ENCODE measurements at regions not wholly inside any gene's neighbourhood (a gene's known extent, or its start where the extent isn't known, plus 50 kb on each side); places are given as distances from the start of the nearest gene placed in this dataset.

DNA sequence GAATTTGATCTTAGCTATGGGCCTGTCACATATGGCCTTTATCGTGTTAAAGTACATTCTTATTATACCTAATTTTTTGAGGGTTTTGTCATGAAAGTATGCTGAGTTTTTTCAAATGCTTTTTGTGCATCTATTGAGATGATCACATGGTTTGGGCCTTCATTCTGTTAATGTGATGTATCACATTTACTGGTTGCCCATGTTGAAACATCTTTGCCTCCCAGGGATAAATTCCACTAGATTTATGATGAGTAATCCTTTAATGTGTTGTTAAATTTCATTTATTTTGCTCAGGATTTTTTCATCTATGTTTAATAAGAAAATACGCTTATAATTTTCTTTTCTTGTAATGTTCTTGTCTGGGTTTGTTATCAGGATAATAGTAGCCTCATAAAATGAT, 442.0 kb downstream of the MDFIC start:
- Histone ChIP-seq H3K4me3 (ENCODE audit: low read depth, low read length, poor library complexity, severe bottlenecking) (no peak overlapping the region), H3K9me3 (ENCODE audit: low read depth, low read length, poor library complexity, severe bottlenecking) (no peaks in the 10 kb centered on the region), H3K27me3 (replicated peaks; ENCODE audit: insufficient read depth, low read depth, low read length, poor library complexity) (no peaks in the 10 kb centered on the region), H3K27ac (ENCODE audit: low read depth, low read length, poor library complexity, severe bottlenecking) (no peak overlapping the region), H3K4me1 (ENCODE audit: insufficient read depth, low read length, poor library complexity, severe bottlenecking) (no peaks in the 10 kb centered on the region), H3K36me3 (ENCODE audit: insufficient read depth, low read length, poor library complexity, severe bottlenecking) (no peaks in the 10 kb centered on the region)
- CTCF ChIA-PET: no interaction called here
- TF ChIP-seq, protein P1, sequence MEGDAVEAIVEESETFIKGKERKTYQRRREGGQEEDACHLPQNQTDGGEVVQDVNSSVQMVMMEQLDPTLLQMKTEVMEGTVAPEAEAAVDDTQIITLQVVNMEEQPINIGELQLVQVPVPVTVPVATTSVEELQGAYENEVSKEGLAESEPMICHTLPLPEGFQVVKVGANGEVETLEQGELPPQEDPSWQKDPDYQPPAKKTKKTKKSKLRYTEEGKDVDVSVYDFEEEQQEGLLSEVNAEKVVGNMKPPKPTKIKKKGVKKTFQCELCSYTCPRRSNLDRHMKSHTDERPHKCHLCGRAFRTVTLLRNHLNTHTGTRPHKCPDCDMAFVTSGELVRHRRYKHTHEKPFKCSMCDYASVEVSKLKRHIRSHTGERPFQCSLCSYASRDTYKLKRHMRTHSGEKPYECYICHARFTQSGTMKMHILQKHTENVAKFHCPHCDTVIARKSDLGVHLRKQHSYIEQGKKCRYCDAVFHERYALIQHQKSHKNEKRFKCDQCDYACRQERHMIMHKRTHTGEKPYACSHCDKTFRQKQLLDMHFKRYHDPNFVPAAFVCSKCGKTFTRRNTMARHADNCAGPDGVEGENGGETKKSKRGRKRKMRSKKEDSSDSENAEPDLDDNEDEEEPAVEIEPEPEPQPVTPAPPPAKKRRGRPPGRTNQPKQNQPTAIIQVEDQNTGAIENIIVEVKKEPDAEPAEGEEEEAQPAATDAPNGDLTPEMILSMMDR (conservative IDR thresholded peaks at IDR 0.05; ENCODE audit: low read depth, low read length): no peak
- no peak for TF ChIP-seq EZH2 (IDR thresholded peaks at IDR 0.05; ENCODE audit: borderline replicate concordance, low read depth, low read length, poor library complexity, severe bottlenecking)
- DNase-seq (ENCODE audit: low spot score): no peak
- BruUV-seq (replicated peaks): no TSS peak
- POLR2A ChIA-PET (ENCODE audit: low non-redundant PET): no interaction called here
- intact Hi-C loops (cut with micrococcal nuclease; ENCODE audit: unreplicated experiment): no loop called here

DNA sequence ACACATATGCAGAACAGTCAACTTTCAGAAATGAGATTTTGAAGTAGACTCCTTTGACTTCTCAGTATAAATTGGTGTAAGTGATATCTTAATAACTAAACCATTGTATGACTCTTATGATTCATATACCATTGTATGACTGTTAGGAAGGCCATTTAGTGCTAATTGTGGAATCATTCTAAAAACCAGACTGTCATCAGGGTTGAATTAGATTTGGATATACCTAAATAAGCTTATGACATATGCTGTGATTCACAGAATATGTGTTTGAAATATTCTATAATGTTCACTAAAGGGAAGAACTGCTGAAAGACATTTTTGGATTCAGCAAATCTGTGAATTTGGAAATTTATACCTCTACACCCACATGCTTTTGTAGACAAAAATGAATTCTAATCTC, 438.1 kb downstream of the MDFIC start:
- no TSS peak for BruUV-seq (replicated peaks)
- Histone ChIP-seq H3K27ac (ENCODE audit: low read depth, low read length, poor library complexity, severe bottlenecking) (no peak overlapping the region), H3K36me3 (ENCODE audit: insufficient read depth, low read length, poor library complexity, severe bottlenecking) (no peaks in the 10 kb centered on the region), H3K9me3 (ENCODE audit: low read depth, low read length, poor library complexity, severe bottlenecking) (no peaks in the 10 kb centered on the region), H3K4me1 (ENCODE audit: insufficient read depth, low read length, poor library complexity, severe bottlenecking) (no peaks in the 10 kb centered on the region), H3K4me3 (ENCODE audit: low read depth, low read length, poor library complexity, severe bottlenecking) (no peak overlapping the region), H3K27me3 (replicated peaks; ENCODE audit: insufficient read depth, low read depth, low read length, poor library complexity) (no peaks in the 10 kb centered on the region)
- intact Hi-C loops (cut with micrococcal nuclease; ENCODE audit: unreplicated experiment): loop anchor here (5.0 to 10.0 kb wide), 4 partner anchors 115 to 547 kb away; no protein-coding TSS in a partner anchor
- POLR2A ChIA-PET (ENCODE audit: low non-redundant PET): no interaction called here
- CTCF ChIA-PET: no interaction called here
- TF ChIP-seq, protein P1 (conservative IDR thresholded peaks at IDR 0.05; ENCODE audit: low read depth, low read length): no peak
- no peak for TF ChIP-seq EZH2 (IDR thresholded peaks at IDR 0.05; ENCODE audit: borderline replicate concordance, low read depth, low read length, poor library complexity, severe bottlenecking)
- no peak for DNase-seq (ENCODE audit: low spot score)

DNA sequence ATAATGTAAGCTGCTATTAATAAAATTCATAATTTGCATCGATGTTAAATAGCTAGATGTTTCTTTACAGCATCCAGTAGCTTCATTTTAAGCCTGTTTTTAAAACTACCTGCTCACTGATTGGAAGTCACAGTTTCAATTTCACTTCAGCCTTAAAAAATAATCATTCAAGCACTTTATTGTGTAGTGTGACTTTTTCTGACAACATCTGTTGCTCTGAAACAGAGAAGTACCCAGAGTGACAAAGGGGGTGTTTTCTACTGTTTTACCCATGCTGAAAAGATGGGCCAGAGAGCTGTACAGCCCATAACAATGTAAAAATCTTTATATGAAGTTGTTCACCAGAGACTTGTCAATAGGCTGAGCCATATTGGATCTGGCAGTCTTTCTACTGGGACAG, 437.2 kb downstream of the MDFIC start:
- no peak overlapping the region for H3K4me3 ChIP-seq (ENCODE audit: low read depth, low read length, poor library complexity, severe bottlenecking)
- H3K36me3 ChIP-seq (ENCODE audit: insufficient read depth, low read length, poor library complexity, severe bottlenecking): no peaks in the 10 kb centered on the region
- H3K4me1 ChIP-seq (ENCODE audit: insufficient read depth, low read length, poor library complexity, severe bottlenecking): no peaks in the 10 kb centered on the region
- POLR2A ChIA-PET (ENCODE audit: low non-redundant PET): no interaction called here
- intact Hi-C loops (cut with micrococcal nuclease; ENCODE audit: unreplicated experiment): loop anchor here (5.0 to 10.0 kb wide), 4 partner anchors 116 to 548 kb away; no protein-coding TSS in a partner anchor
- no peaks in the 10 kb centered on the region for H3K27me3 ChIP-seq (replicated peaks; ENCODE audit: insufficient read depth, low read depth, low read length, poor library complexity)
- no TSS peak for BruUV-seq (replicated peaks)
- TF ChIP-seq, protein P1 (conservative IDR thresholded peaks at IDR 0.05; ENCODE audit: low read depth, low read length): no peak
- no peak for TF ChIP-seq EZH2 (IDR thresholded peaks at IDR 0.05; ENCODE audit: borderline replicate concordance, low read depth, low read length, poor library complexity, severe bottlenecking)
- no peaks in the 10 kb centered on the region for H3K9me3 ChIP-seq (ENCODE audit: low read depth, low read length, poor library complexity, severe bottlenecking)
- no peak for DNase-seq (ENCODE audit: low spot score)
- CTCF ChIA-PET: no interaction called here
- H3K27ac ChIP-seq (ENCODE audit: low read depth, low read length, poor library complexity, severe bottlenecking): no peak overlapping the region

All from A673 (cell line).